ENCODE measurements at regions not wholly inside any gene's neighbourhood (a gene's known extent, or its start where the extent isn't known, plus 50 kb on each side); places are given as distances from the start of the nearest gene placed in this dataset.
"Not testable (repeated sequence)": the region's sequence is repeated elsewhere in the genome, so short reads cannot be mapped to it uniquely, and the experiment has no call there.

- no peak overlapping the region for H3K4me3 ChIP-seq (ENCODE audit: low read length)
- no peak overlapping the region for H3K9ac ChIP-seq (ENCODE audit: low read length)
- no peaks in the 10 kb centered on the region for H3K27me3 ChIP-seq (ENCODE audit: low read length)
- no peaks in the 10 kb centered on the region for H3K36me3 ChIP-seq (ENCODE audit: low read depth, low read length)
- H3K9me2 ChIP-seq (replicated peaks; ENCODE audit: low read length) = no peaks in the 10 kb centered on the region
- H3F3A ChIP-seq (ENCODE audit: low read length, unreplicated experiment) = no peaks in the 10 kb centered on the region
- intact Hi-C loops (cut with micrococcal nuclease) = no loop called here
- CTCF ChIA-PET = no interaction called here
- no peaks in the 10 kb centered on the region for H3K9me3 ChIP-seq (ENCODE audit: low read length)
- TF ChIP-seq EZH2phosphoT487 (IDR thresholded peaks at IDR 0.05; ENCODE audit: borderline replicate concordance, low read length) = no peak
- H4K20me1 ChIP-seq (ENCODE audit: low read length) = no peaks in the 10 kb centered on the region
- POLR2A ChIA-PET (ENCODE audit: unreplicated experiment) = no interaction called here
- H2AFZ ChIP-seq (ENCODE audit: low read length) = no peak overlapping the region
- no peaks in the 10 kb centered on the region for H3K79me2 ChIP-seq (ENCODE audit: low read length)
- no peak overlapping the region for H3K4me2 ChIP-seq (ENCODE audit: low read length)
- no TSS peak for BruUV-seq (replicated peaks)
- no peak for DNase-seq
- no peaks in the 10 kb centered on the region for H3K4me1 ChIP-seq (ENCODE audit: insufficient read depth, low read length)
- ATAC-seq = no peak
- no peak overlapping the region for H3K27ac ChIP-seq (ENCODE audit: low read length)
These were observed 323.0 kb downstream of the OMA1 start for GRCh38 chr1:58223522-58223921.

- Histone ChIP-seq H3K27ac (ENCODE audit: low read length) (no peak overlapping the region), H3K4me1 (ENCODE audit: insufficient read depth, low read length) (no peaks in the 10 kb centered on the region), H3K9me2 (replicated peaks; ENCODE audit: low read length) (no peaks in the 10 kb centered on the region), H3F3A (ENCODE audit: low read length, unreplicated experiment) (no peaks in the 10 kb centered on the region), H3K4me2 (ENCODE audit: low read length) (no peak overlapping the region), H3K79me2 (ENCODE audit: low read length) (no peaks in the 10 kb centered on the region), H3K27me3 (ENCODE audit: low read length) (no peaks in the 10 kb centered on the region), H2AFZ (ENCODE audit: low read length) (no peak overlapping the region), H3K9me3 (ENCODE audit: low read length) (no peaks in the 10 kb centered on the region), H3K36me3 (ENCODE audit: low read depth, low read length) (no peaks in the 10 kb centered on the region), H3K4me3 (ENCODE audit: low read length) (no peak overlapping the region), H4K20me1 (ENCODE audit: low read length) (no peaks in the 10 kb centered on the region), H3K9ac (ENCODE audit: low read length) (no peak overlapping the region)
- TF ChIP-seq CTCF (conservative IDR thresholded peaks at IDR 0.05; ENCODE audit: low read depth, low read length) (no peak), EZH2phosphoT487 (IDR thresholded peaks at IDR 0.05; ENCODE audit: borderline replicate concordance, low read length) (no peak), EZH2 (IDR thresholded peaks at IDR 0.05; ENCODE audit: low read length, unreplicated experiment) (no peak)
- DNase-seq (no peak), ATAC-seq (no peak)
- no TSS peak for BruUV-seq (replicated peaks)
- ChIA-PET CTCF (no interaction called here), POLR2A (ENCODE audit: unreplicated experiment) (interaction anchor here (0.6 kb wide), 1 partner anchor 139 kb away, joined by 4 read pairs; no protein-coding TSS in a partner anchor)
- intact Hi-C loops (cut with micrococcal nuclease) = no loop called here
These were observed 325.6 kb downstream of the OMA1 start for GRCh38 chr1:58220836-58221472.

GRCh38 chr1:58216169-58216568 is 330.4 kb downstream of the OMA1 start:
- H3K4me1 ChIP-seq (ENCODE audit: insufficient read depth, low read length); H3K9me3 ChIP-seq (ENCODE audit: low read length); H3K4me3 ChIP-seq (ENCODE audit: low read length); intact Hi-C loops (cut with micrococcal nuclease); BruUV-seq (replicated peaks); H3K27me3 ChIP-seq (ENCODE audit: low read length); CTCF ChIA-PET; H2AFZ ChIP-seq (ENCODE audit: low read length); POLR2A ChIA-PET (ENCODE audit: unreplicated experiment); DNase-seq; H3K9me2 ChIP-seq (replicated peaks; ENCODE audit: low read length); H3K4me2 ChIP-seq (ENCODE audit: low read length); H3F3A ChIP-seq (ENCODE audit: low read length, unreplicated experiment); ATAC-seq; H3K79me2 ChIP-seq (ENCODE audit: low read length); H3K9ac ChIP-seq (ENCODE audit: low read length); H4K20me1 ChIP-seq (ENCODE audit: low read length); H3K27ac ChIP-seq (ENCODE audit: low read length); H3K36me3 ChIP-seq (ENCODE audit: low read depth, low read length): not testable (repeated sequence)

GRCh38 chr1:58214674-58215073 is 331.9 kb downstream of the OMA1 start:
- no peaks in the 10 kb centered on the region for H3K9me3 ChIP-seq (ENCODE audit: low read length)
- H2AFZ ChIP-seq (ENCODE audit: low read length) = no peak overlapping the region
- no peaks in the 10 kb centered on the region for H3F3A ChIP-seq (ENCODE audit: low read length, unreplicated experiment)
- no peak overlapping the region for H3K4me2 ChIP-seq (ENCODE audit: low read length)
- DNase-seq = no peak
- H4K20me1 ChIP-seq (ENCODE audit: low read length) = no peaks in the 10 kb centered on the region
- ChIA-PET CTCF (no interaction called here), POLR2A (ENCODE audit: unreplicated experiment) (no interaction called here)
- intact Hi-C loops (cut with micrococcal nuclease) = no loop called here
- H3K9me2 ChIP-seq (replicated peaks; ENCODE audit: low read length) = no peaks in the 10 kb centered on the region
- H3K27ac ChIP-seq (ENCODE audit: low read length) = no peak overlapping the region
- H3K9ac ChIP-seq (ENCODE audit: low read length) = no peak overlapping the region
- BruUV-seq (replicated peaks) = no TSS peak
- no peaks in the 10 kb centered on the region for H3K27me3 ChIP-seq (ENCODE audit: low read length)
- no peak for ATAC-seq
- TF ChIP-seq EZH2phosphoT487 (IDR thresholded peaks at IDR 0.05; ENCODE audit: borderline replicate concordance, low read length) = no peak
- no peaks in the 10 kb centered on the region for H3K36me3 ChIP-seq (ENCODE audit: low read depth, low read length)
- H3K4me1 ChIP-seq (ENCODE audit: insufficient read depth, low read length) = no peaks in the 10 kb centered on the region
- no peaks in the 10 kb centered on the region for H3K79me2 ChIP-seq (ENCODE audit: low read length)
- no peak overlapping the region for H3K4me3 ChIP-seq (ENCODE audit: low read length)

All from PC-3 (cell line).